HepG2 (cell line): ENCODE measurements at regions not wholly inside any gene's neighbourhood (a gene's known extent, or its start where the extent isn't known, plus 50 kb on each side); places are given as distances from the start of the nearest gene placed in this dataset.

ENCODE experiments used
- HNRNPLL ChIP-seq: fragments of 200-400 bp; formaldehyde crosslinking; IDR thresholded peaks from 2 replicates; pipeline ENCODE4 v1.6.1; 2017; ENCODE audit warnings: mild to moderate bottlenecking, low read depth, low read length; ENCODE audit not compliant: poor library complexity, severe bottlenecking
- PAX8 ChIP-seq: sonication (generic); formaldehyde crosslinking; IDR thresholded peaks from 2 replicates; pipeline ENCODE4 v1.8.0; 2022; ENCODE audit warnings: mild to moderate bottlenecking, missing genetic modification reagents, borderline replicate concordance
- ZNF501 ChIP-seq: sonication (generic); formaldehyde crosslinking; IDR thresholded peaks from 2 replicates; pipeline ENCODE4 v1.5.1; 2020; ENCODE audit warnings: mild to moderate bottlenecking, moderate library complexity, missing genetic modification reagents
- TF ChIP-seq, protein P1 (sequence below): sonication (generic); formaldehyde crosslinking; IDR thresholded peaks from 2 replicates; pipeline ENCODE4 v1.5.0; 2020; ENCODE audit warnings: mild to moderate bottlenecking, missing genetic modification reagents, moderate library complexity

DNA sequence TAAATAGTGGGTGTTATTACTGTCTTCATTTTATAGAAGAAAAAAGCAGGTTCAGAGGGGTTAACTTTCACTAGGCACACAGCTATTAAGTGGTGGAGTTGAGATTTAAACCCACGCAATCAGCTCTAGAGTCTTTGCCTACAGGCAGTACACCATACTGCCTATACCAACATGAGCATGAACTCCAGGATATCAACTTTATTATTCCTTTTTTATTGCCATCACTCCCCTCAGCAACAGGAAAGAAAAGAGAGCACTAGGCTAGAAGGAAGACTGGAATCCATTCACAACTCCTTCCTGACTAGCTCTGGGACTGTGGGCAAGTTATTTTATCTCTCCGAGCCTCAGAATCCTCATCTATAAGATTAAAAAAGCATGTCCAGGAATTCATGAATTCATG lies 58.7 kb upstream of the FSHB start:
- TF ChIP-seq, protein P1, sequence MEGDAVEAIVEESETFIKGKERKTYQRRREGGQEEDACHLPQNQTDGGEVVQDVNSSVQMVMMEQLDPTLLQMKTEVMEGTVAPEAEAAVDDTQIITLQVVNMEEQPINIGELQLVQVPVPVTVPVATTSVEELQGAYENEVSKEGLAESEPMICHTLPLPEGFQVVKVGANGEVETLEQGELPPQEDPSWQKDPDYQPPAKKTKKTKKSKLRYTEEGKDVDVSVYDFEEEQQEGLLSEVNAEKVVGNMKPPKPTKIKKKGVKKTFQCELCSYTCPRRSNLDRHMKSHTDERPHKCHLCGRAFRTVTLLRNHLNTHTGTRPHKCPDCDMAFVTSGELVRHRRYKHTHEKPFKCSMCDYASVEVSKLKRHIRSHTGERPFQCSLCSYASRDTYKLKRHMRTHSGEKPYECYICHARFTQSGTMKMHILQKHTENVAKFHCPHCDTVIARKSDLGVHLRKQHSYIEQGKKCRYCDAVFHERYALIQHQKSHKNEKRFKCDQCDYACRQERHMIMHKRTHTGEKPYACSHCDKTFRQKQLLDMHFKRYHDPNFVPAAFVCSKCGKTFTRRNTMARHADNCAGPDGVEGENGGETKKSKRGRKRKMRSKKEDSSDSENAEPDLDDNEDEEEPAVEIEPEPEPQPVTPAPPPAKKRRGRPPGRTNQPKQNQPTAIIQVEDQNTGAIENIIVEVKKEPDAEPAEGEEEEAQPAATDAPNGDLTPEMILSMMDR (CRISPR knock-in tag), result no peak
- no peak for TF ChIP-seq HNRNPLL
- no peak for TF ChIP-seq PAX8
- no peak for TF ChIP-seq ZNF501 (CRISPR knock-in tag)
